ENCODE measurements at regions not wholly inside any gene's neighbourhood (a gene's known extent, or its start where the extent isn't known, plus 50 kb on each side); places are given as distances from the start of the nearest gene placed in this dataset.

DNA sequence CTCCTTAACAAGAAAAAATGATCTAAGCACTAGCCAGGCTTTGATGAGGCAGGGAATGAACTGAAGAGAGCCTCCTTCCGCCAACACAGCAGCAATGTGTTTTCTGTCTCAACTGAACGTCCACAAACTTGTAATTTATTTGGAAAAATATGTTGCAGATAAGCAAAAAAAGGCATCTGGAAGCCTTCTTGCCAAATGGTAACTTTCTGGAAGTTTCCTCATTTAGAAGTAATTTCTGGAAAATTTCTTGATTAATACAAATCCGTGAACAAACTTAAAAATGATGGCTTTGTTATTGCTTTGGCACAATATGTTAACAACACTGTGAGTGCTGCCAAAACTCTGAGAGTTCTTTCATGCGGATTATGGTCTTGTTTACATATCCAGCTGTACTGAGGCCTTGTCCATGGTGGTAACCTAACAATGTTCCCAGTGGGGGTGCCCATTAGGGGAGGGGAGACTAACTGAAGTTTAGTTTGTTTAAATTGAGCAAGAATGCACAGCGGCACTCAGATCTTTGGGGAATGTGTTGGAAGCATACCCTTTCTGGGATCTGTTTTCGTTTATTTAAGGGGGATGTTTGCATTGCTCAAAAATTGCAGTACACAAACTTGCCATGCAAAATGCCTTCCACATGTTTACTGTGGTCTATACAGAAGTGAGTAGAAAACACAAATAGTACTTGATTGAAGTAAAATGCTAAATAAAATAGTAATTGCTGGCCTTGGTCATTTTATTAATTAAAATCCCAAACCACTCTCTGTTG, 334.7 kb downstream of the NR2F1-AS1 start:
- TF ChIP-seq, protein P1, sequence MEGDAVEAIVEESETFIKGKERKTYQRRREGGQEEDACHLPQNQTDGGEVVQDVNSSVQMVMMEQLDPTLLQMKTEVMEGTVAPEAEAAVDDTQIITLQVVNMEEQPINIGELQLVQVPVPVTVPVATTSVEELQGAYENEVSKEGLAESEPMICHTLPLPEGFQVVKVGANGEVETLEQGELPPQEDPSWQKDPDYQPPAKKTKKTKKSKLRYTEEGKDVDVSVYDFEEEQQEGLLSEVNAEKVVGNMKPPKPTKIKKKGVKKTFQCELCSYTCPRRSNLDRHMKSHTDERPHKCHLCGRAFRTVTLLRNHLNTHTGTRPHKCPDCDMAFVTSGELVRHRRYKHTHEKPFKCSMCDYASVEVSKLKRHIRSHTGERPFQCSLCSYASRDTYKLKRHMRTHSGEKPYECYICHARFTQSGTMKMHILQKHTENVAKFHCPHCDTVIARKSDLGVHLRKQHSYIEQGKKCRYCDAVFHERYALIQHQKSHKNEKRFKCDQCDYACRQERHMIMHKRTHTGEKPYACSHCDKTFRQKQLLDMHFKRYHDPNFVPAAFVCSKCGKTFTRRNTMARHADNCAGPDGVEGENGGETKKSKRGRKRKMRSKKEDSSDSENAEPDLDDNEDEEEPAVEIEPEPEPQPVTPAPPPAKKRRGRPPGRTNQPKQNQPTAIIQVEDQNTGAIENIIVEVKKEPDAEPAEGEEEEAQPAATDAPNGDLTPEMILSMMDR (IDR thresholded peaks at IDR 0.05; ENCODE audit: low read depth, low read length): no peak
- peak; percentile 86 for DNase-seq (ENCODE audit: extremely low read depth, low read depth)

DNA sequence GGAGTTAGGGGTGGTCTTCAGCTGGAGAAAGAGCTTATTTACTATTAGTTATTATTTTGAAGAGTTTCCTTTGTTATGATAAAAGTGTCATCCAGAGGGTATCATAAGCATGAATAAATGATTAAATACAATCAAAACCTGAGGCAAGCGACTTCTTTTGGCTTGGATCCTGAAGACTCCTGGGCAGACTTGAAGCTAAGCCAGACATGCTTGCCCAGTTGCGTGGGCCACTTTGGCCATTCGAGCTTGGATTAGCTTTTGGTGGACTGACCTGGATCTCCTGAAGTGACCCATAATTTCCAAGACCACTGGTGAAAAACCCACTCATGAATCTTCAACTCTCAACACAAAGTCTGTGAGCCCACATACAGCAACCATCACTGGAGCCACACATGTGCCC, 335.8 kb downstream of the NR2F1-AS1 start:
- DNase-seq (ENCODE audit: extremely low read depth, low read depth): no peak
- TF ChIP-seq, protein P1 (IDR thresholded peaks at IDR 0.05; ENCODE audit: low read depth, low read length): no peak

DNA sequence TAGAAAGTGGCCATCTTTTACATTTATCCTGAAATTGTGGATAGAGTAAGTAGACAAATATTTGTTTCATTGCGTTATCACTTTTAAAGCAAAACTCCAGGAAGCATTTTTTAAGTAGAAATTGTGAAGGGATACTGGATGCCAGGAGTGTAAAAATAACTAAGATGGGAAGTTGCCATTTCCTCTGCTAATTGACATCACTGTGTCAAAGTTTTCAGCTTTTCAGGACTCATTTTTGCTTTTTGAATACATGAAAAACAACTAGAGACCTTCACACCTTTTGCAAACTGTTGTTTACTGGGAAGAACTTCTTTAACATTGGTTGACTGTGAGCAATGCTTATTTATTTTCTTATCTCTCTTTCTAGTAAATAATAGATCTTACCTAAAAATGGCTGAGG, 337.5 kb downstream of the NR2F1-AS1 start:
- DNase-seq (ENCODE audit: extremely low read depth, low read depth): no peak
- TF ChIP-seq, protein P1 (IDR thresholded peaks at IDR 0.05; ENCODE audit: low read depth, low read length): no peak

DNA sequence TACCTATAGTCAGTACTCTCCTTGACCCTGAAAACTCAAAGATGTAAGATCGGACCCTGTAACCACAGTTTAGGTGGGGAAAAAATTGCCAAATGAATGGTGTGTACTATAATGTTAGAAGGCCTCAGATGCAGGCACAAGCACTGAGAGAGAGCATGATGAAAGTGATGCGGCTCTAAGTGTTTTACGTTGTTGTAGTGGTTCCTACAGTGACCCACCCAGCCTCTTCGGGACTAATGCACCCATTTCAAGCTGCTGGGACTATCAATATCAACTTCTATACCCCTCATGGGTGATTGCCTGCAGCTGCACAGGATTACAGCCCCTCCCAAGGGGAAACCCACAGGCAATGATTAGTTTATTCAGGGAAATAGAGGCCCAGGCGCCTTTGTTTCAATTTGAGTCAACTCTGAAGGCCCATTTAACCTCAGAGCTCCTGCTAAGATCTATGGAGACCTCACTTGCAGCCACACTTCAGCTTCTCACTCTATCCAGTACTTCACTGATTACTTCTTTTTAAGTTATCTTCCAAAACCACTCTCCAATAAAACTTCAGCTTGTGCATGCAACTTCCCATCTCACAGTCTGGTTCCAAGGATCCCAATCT, 340.7 kb downstream of the NR2F1-AS1 start:
- TF ChIP-seq, protein P1 (IDR thresholded peaks at IDR 0.05; ENCODE audit: low read depth, low read length): no peak

DNA sequence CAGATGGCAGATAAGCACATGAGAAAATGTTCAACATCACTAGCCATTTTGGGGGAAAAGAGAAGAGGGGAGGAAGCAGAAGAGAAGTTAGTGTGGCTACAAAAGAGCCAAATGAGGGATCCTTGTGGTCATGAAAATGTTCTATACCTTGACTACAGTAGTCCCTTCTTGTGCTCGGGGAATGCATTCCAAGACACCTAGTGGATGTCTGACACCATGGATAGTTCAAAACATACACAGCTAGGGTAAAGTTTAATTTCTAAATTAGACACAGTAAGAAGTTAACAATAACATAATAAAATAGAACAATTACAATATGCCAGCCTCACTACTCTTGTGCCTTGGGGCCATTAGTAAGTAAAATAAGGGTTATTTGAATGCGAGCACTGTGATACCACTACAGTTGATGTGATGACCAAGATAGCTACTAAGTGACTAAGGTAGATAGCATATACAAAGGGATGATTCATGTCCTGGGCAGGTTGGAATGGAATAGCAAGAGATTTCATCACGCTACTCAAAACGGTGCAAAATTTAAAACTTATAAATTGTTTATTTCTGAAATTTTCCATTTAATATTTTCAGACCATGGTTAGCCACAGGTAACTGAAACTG, 344.1 kb downstream of the NR2F1-AS1 start:
- DNase-seq (ENCODE audit: extremely low read depth, low read depth): no peak
- TF ChIP-seq, protein P1 (IDR thresholded peaks at IDR 0.05; ENCODE audit: low read depth, low read length): no peak

More for the DNA sequence above, 340.7 kb downstream of the NR2F1-AS1 start:
- DNase-seq (ENCODE audit: extremely low read depth, low read depth): no peak

DNA sequence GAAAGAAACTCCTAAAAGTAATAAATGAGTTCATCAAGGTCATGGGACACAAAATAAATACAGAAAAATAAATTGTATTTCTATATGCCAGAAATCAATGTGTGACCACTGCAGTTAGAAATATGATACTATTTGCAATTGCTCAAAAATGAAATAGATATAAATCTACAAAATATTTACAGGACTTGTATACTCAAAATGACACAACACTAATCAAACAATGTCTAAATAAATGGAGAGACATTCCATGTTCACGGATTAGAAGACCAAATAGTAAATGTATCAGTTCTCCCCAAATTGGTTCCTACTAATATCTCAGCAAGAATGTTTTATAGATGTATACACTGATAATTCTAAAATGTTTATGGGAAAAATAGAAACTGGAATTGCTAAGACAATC, 345.3 kb downstream of the NR2F1-AS1 start:
- TF ChIP-seq, protein P1 (IDR thresholded peaks at IDR 0.05; ENCODE audit: low read depth, low read length): no peak
- no peak for DNase-seq (ENCODE audit: extremely low read depth, low read depth)

DNA sequence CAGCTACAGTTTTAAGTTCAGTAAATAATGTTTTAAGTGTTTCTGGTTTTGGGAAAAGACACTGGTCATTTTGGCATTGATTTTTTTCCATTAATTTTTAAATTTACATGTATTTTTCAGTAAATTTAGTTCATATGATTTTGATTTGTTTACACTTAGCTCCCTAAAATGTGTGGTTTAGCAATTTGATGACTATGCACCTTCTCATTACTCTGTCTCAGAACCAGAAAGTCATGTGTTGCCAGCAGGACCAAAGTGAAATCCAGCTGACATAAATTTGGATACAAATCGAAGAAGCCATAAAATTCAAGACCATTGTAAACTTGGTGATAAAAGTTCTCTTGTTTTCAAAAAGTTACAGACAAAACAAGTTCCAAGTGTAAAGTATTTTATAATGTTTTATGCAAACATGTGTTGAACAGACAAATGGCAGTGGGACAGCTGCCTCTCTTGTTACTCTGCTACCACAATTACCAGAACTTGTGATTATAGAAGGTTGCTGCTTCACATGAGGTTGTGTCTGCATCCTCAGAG, 354.8 kb downstream of the NR2F1-AS1 start:
- no peak for DNase-seq (ENCODE audit: extremely low read depth, low read depth)
- TF ChIP-seq, protein P1 (IDR thresholded peaks at IDR 0.05; ENCODE audit: low read depth, low read length): no peak
